ENCODE measurements at regions not wholly inside any gene's neighbourhood (a gene's known extent, or its start where the extent isn't known, plus 50 kb on each side); places are given as distances from the start of the nearest gene placed in this dataset.

DNA sequence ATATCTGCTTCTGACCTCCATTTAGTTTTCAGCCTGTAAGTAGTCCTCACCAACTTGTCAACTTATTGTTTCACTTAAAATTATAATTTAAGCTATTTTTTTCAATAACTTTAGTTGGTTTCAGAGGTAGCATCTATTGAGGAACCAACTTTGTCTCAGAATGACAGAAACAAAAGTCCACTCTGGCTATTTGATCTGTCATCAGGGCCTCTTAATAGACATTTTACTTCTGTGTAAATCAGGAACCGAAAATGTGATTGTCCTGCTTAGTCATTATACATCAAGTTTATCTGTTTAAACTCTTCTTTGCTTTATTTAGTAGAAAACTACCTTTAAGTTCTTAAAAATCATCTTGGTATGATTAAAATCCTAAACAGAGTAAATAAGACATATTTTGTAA, 820.8 kb upstream of the EDIL3 start:
- DNase-seq (ENCODE audit: low spot score in 2 of 2): no peak

DNA sequence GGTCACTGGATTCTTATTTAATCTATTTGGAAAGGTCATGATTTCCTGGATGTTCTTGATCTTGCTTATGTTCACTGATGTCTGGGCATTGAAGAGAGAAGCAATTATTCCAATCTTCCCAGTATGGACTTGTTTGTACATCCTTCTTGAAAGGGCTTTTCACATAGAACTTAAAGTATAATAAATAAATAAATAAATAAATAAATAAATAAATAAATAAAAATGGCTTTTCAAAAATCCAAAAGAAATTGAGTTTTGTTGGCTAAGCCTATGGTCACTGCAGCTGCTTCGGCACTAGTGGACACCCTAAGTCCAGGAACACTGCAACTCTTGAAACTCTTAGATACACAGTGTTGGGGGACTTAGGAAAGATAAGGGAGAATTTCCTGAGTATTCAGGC, 840.7 kb upstream of the EDIL3 start:
- Histone ChIP-seq H3K27me3 (no peaks in the 10 kb centered on the region), H3K36me3 (no peaks in the 10 kb centered on the region), H3K4me1 (no peaks in the 10 kb centered on the region), H3K27ac (no peak overlapping the region), H3K4me3 (no peak overlapping the region), H3K9me3 (peaks cover 0 to 3% (median 0%) of the 10 kb centered on the region in 4 donors)
- no peak for TF ChIP-seq POLR2A (IDR thresholded peaks at IDR 0.05)
- no peak for TF ChIP-seq EP300 (IDR thresholded peaks at IDR 0.05)
- TF ChIP-seq, protein P1, sequence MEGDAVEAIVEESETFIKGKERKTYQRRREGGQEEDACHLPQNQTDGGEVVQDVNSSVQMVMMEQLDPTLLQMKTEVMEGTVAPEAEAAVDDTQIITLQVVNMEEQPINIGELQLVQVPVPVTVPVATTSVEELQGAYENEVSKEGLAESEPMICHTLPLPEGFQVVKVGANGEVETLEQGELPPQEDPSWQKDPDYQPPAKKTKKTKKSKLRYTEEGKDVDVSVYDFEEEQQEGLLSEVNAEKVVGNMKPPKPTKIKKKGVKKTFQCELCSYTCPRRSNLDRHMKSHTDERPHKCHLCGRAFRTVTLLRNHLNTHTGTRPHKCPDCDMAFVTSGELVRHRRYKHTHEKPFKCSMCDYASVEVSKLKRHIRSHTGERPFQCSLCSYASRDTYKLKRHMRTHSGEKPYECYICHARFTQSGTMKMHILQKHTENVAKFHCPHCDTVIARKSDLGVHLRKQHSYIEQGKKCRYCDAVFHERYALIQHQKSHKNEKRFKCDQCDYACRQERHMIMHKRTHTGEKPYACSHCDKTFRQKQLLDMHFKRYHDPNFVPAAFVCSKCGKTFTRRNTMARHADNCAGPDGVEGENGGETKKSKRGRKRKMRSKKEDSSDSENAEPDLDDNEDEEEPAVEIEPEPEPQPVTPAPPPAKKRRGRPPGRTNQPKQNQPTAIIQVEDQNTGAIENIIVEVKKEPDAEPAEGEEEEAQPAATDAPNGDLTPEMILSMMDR (IDR thresholded peaks at IDR 0.05): no peak
- no peak for DNase-seq (ENCODE audit: low spot score in 2 of 2)
- 93 to 100% methylated on average over 1 of the region's 1 CpG for WGBS, 2 donors

More for the DNA sequence above, 820.8 kb upstream of the EDIL3 start:
- TF ChIP-seq POLR2A (IDR thresholded peaks at IDR 0.05) (no peak), EP300 (IDR thresholded peaks at IDR 0.05) (no peak)
- TF ChIP-seq, protein P1 (IDR thresholded peaks at IDR 0.05): no peak
- Histone ChIP-seq H3K36me3 (no peaks in the 10 kb centered on the region), H3K9me3 (peaks cover 0 to 8% (median 0%) of the 10 kb centered on the region in 4 donors), H3K4me3 (no peak overlapping the region), H3K4me1 (no peaks in the 10 kb centered on the region), H3K27ac (no peak overlapping the region), H3K27me3 (no peaks in the 10 kb centered on the region)
- WGBS, 2 donors: 81 to 89% methylated on average over 1 of the region's 1 CpG

DNA sequence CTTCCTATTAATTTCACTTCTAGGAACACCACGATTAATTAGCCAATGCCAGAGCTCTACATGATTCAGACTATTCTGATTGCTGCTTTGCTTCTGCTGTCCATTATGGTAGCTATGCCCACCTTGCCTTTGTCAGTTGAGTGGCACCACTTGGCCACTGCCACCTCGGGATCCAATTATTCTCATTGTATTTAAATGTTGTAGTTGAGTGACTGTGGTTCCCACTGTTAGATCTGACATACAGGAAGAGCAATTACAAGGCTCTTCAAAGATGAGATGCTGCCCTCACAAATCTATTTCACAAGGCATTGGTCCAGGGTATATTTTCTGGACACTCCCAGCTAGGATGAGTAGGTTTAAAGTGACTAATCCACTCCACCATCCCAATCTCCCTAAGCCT, 864.5 kb upstream of the EDIL3 start:
- 81 to 86% methylated on average over 2 of the region's 2 CpGs for WGBS, 2 donors
- no peak overlapping the region for H3K27ac ChIP-seq
- H3K4me3 ChIP-seq: no peak overlapping the region
- no peaks in the 10 kb centered on the region for H3K36me3 ChIP-seq
- H3K4me1 ChIP-seq: no peaks in the 10 kb centered on the region
- H3K27me3 ChIP-seq: no peaks in the 10 kb centered on the region
- no peak for TF ChIP-seq EP300 (IDR thresholded peaks at IDR 0.05)
- no peak for TF ChIP-seq POLR2A (IDR thresholded peaks at IDR 0.05)
- TF ChIP-seq, protein P1 (IDR thresholded peaks at IDR 0.05): no peak
- no peak for DNase-seq (ENCODE audit: low spot score in 2 of 2)
- H3K9me3 ChIP-seq: peaks cover 0 to 27% (median 0%) of the 10 kb centered on the region in 4 donors

DNA sequence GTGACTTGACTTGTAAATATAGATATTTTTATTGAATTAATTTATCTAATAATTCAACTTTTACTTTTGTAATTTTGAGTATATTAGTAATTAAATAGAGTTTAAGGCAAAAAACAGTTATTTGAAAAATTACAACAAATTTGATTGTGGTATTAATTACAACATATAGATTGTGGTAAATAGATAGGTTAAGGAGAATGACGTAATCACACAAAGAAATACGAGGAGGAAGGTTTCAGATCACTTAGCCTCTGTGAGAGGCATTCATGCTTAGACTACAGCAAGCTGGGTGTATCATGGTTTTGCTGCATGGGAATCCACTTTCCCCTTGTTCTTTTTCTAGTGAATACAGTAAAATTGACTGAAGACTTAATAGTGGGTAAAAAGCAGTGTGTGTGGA, 878.4 kb upstream of the EDIL3 start:
- 51 to 81% methylated on average over 2 of the region's 2 CpGs for whole genome bisulfite sequencing, 2 donors
- H3K9me3 ChIP-seq: no peaks in the 10 kb centered on the region

DNA sequence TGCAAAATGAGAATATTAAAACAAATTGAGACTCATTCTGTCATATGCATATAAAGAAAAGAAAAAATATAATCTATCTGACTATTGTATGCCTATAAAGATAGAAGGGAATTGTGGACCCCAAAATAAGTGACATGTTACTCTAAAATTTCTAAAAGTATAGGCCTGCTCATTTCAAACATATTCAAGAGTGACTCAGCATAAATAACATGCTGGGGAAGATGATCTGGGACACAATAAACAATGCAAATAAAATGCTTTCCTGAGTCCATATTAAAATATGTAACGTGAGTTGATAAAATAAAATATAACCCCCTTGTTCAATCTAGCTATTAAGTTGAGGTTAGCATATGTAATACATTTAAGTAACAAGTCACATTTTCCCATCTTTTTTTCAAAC, 882.0 kb upstream of the EDIL3 start:
- Histone ChIP-seq H3K4me1 (no peaks in the 10 kb centered on the region), H3K9me3 (no peaks in the 10 kb centered on the region), H3K27me3 (no peaks in the 10 kb centered on the region), H3K27ac (no peak overlapping the region), H3K36me3 (no peaks in the 10 kb centered on the region), H3K4me3 (no peak overlapping the region)
- DNase-seq (ENCODE audit: low spot score in 2 of 2): no peak
- TF ChIP-seq, protein P1 (IDR thresholded peaks at IDR 0.05): no peak
- TF ChIP-seq EP300 (IDR thresholded peaks at IDR 0.05) (no peak), POLR2A (IDR thresholded peaks at IDR 0.05) (no peak)
- WGBS, 2 donors: 75 to 77% methylated on average over 1 of the region's 1 CpG

More for the DNA sequence above, 878.4 kb upstream of the EDIL3 start:
- Histone ChIP-seq H3K27ac (no peak overlapping the region), H3K4me3 (no peak overlapping the region), H3K27me3 (no peaks in the 10 kb centered on the region), H3K36me3 (no peaks in the 10 kb centered on the region), H3K4me1 (no peaks in the 10 kb centered on the region)
- DNase-seq (ENCODE audit: low spot score in 2 of 2): no peak
- no peak for TF ChIP-seq EP300 (IDR thresholded peaks at IDR 0.05)
- TF ChIP-seq, protein P1 (IDR thresholded peaks at IDR 0.05): no peak
- no peak for TF ChIP-seq POLR2A (IDR thresholded peaks at IDR 0.05)
